Choroid plexus epithelial cell (primary cell): ENCODE measurements at regions not wholly inside any gene's neighbourhood (a gene's known extent, or its start where the extent isn't known, plus 50 kb on each side); places are given as distances from the start of the nearest gene placed in this dataset.

Experiments
- DNase-seq: peaks from one replicate; pipeline ENCODE4 v3.0.0-alpha.2; 2010; ENCODE audit warnings: low read depth
- H3K4me3 ChIP-seq: 2 replicates; pipeline ENCODE4 v1.5.1; 2011; ENCODE audit warnings: low read depth, mild to moderate bottlenecking, control low read depth, low read length, moderate library complexity
- TF ChIP-seq, protein P1 (sequence below): conservative IDR thresholded peaks from 2 replicates; pipeline ENCODE4 v1.5.1; 2011; ENCODE audit warnings: low read depth, mild to moderate bottlenecking, control low read depth, inconsistent platforms, low read length, moderate library complexity

DNA sequence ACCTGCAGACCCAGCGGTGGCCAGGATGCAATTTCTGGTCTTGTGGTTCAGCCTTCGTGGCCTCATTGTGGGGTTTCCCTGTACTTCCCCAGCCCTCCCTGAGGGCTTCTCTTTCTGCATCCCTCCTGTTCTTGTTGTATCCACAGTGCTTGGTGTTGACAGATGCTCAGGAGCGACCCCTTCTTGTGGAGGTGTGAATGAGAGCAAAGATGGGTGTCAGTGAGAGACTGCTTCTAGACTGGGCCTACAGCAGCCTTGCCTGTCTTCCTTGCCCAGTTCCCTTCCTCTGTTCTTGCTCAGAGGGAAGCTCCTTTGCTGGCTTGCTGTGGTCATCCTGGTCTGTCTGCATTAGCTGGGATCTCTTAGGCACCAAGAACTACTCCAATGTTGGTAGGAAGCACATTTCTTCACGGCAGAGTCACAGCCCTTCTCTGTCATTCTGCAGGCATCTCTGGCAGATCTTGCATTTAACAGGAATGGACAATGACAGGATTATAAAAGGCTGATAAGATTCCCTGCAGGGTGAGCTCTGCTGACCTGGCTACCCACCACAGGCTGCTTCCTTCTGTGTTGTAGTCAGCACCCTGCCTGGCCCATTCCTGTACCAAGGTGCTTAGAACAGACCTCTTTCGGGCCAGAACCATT lies 317.8 kb upstream of the C2CD4B start:
- peak; percentile 47 for DNase-seq
- H3K4me3 ChIP-seq: no peak overlapping the region
- TF ChIP-seq, protein P1, sequence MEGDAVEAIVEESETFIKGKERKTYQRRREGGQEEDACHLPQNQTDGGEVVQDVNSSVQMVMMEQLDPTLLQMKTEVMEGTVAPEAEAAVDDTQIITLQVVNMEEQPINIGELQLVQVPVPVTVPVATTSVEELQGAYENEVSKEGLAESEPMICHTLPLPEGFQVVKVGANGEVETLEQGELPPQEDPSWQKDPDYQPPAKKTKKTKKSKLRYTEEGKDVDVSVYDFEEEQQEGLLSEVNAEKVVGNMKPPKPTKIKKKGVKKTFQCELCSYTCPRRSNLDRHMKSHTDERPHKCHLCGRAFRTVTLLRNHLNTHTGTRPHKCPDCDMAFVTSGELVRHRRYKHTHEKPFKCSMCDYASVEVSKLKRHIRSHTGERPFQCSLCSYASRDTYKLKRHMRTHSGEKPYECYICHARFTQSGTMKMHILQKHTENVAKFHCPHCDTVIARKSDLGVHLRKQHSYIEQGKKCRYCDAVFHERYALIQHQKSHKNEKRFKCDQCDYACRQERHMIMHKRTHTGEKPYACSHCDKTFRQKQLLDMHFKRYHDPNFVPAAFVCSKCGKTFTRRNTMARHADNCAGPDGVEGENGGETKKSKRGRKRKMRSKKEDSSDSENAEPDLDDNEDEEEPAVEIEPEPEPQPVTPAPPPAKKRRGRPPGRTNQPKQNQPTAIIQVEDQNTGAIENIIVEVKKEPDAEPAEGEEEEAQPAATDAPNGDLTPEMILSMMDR: peak; percentile 51

DNA sequence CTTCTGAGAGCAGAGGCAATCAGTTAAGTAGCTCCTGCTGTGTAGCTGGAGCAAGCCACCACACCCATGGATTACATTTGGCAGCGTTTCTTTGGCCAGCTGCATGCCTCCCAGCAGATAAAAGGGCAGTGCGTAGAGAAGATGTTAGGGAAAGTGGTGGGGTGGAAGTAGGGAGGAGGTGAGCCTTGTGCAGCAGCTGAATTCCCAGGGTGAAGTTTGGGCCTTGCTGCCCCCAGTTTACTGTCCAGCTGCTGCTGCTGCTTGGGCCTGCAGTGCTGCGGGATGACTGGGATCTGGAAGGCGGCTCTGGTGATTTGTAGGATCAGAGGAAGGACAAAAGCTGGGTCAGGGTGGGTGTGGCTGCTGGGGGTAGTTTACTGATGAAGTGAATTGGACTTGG lies 318.7 kb upstream of the C2CD4B start:
- no peak overlapping the region for H3K4me3 ChIP-seq
- TF ChIP-seq, protein P1: no peak
- peak; percentile 10 for DNase-seq

DNA sequence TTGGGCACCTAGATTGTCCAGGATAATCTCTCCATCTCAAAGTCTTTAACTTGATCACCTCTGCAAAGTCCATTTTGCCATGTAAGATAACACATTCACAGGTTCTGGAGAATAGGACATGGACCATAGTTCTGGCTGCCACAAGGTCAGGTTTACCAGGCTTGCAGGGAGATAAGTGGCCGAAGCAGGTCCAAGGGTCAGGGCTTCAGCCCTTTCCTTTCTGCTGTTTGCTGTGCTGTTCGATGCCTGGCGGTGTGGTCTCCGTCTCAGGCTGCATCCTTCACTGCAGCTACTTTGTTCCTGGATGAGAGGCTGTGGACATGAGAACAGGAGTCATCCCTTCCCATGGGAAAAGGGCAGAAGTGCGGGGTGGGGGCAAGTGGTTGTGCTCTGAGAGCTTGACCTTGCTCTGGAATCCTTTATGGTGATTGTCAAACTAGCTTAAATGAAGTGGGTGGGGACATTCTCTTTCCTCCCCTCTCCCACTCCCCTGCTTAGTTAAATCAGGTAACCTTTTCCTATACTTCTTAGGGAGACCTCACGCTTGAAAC lies 320.2 kb upstream of the C2CD4B start:
- TF ChIP-seq, protein P1: no peak
- DNase-seq: no peak
- no peak overlapping the region for H3K4me3 ChIP-seq

DNA sequence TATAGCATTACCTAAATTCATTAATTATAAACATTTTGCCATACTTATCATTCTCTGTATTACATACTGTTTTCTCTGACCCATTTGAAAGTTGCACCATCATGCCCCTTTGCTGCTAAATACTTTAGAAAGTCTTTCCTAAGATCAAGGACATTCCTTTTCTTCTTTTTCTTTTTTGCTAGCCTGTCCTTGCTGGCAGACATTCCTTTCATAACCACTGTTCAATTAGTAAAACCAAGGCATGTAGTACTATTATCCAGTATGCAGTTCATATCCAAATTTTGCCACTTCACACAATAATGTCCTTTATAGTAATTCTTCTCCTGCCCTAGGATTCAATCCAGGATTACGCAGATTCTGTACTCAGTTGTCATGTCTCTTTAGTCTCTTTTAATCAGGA lies 321.0 kb upstream of the C2CD4B start:
- peak; percentile 53 for DNase-seq
- no peak overlapping the region for H3K4me3 ChIP-seq
- TF ChIP-seq, protein P1: no peak

DNA sequence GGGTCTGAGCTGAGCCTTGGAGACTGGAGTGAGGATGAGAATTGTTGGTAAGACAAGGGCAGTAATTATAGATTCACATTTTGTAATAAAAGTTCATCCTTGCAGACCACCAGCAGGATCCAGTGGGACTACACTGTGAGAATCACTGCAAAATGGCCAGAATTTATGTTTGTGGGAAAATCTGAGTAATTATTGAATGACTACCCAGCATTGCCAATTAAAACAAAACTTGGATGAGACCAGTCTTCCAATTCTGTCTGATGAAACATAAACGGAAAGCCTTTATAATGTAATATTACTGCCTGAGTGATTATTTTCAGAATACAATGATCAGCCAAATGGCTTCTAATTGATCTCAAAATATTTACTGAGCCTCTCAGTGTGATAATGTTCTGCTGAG lies 323.3 kb upstream of the C2CD4B start:
- DNase-seq: no peak

DNA sequence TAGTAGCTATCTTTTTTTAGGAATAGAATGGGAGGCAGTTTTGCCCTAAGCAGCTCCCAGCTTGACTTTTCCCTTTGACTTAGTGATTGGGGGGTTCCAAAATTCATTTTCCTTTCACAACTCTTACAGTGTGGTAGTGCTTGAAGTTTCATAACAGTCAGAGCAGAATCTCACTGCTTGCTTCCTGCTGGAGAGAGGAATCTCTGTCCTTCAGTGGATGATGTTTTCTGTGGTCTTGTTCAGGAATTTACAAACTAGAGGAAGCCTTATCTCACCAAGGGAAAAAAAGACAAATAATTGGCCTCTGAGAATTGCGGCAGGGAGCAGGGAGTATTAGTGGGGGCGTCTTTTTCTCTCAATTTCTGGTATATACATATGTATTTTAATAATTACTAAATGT lies 326.6 kb upstream of the C2CD4B start:
- H3K4me3 ChIP-seq: no peak overlapping the region
- TF ChIP-seq, protein P1: no peak
- DNase-seq: peak; percentile 82

More for the DNA sequence above, 323.3 kb upstream of the C2CD4B start:
- TF ChIP-seq, protein P1: no peak
- no peak overlapping the region for H3K4me3 ChIP-seq

DNA sequence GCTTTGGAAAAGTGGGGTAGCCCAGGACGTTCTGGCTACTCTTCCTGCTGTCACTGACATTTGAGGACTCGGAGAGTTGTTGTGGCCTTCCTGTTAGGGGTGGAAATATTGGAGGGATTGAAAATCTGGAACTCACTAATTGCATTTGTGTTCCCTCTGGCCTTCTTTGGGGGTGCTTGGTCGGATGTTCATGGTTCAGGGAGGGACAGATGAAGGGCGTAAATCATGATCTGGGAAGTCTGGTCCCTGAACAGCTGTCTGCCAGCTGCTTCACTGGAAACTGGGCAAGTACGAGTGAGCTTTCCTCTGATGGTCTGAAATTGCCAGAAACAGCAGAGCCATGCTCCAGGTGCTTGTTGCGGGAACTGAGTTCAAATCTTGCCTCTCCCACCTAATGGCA lies 327.8 kb upstream of the C2CD4B start:
- no peak overlapping the region for H3K4me3 ChIP-seq
- TF ChIP-seq, protein P1: no peak
- no peak for DNase-seq
